ENCODE measurements at regions not wholly inside any gene's neighbourhood (a gene's known extent, or its start where the extent isn't known, plus 50 kb on each side); places are given as distances from the start of the nearest gene placed in this dataset.
A peak's percentile ranks its signal among the peaks of the same experiment; 100 is the strongest.

DNA sequence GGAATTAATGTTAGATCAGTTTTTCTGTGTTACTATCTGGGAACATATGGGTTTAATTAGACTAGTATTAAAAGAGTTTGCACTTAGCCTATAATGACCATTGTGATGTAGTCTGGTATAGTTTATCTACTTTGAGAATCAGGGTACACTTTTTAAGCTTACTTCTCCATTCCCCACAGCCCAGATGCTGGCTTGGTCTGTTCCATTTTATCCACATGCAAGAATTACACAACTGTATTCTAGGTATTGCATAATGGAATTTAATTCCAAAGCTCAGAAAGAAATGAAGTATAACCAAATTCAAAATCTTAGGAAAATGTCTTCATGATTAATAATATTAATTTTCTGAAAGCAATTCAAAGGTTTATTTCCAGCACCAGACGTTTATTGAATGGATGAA, 122.2 kb upstream of the PDGFD start:
- Mint-ChIP-seq H3K9me3 (peaks cover 0 to 1% of the 10 kb centered on the region in 2 donors), H3K36me3 (ENCODE audit: insufficient read depth in 2 of 2) (no peaks in the 10 kb centered on the region), H3K4me1 (ENCODE audit: low read depth) (no peaks in the 10 kb centered on the region), H3K4me3 (no peak overlapping the region), H3K27ac (no peak overlapping the region), H3K27me3 (ENCODE audit: low read depth) (no peaks in the 10 kb centered on the region)
- no peak for ATAC-seq (replicated peaks in 1 of 2)
- no peak for DNase-seq

DNA sequence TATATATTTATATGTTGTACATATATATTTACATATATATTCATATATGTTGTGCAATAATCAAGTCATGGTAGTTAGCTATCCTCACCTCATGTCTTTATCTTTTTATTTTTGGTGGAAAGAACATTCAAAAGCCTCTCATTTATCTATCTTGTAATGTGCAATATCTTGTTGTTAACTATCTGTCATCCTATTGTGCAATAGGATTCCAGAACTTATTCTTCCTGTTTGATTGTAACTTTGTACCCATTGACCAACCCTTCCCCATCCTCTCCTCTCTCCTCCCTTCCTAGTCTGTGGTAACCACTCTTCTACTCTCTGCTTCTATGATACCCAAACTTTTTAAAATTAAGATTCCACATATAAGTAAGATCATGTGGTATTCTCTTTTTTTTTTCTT, 115.6 kb upstream of the PDGFD start:
- DNase-seq (no peak), ATAC-seq (replicated peaks in 1 of 2) (no peak)
- no peak overlapping the region for H3K27ac Mint-ChIP-seq
- no peaks in the 10 kb centered on the region for H3K36me3 Mint-ChIP-seq (ENCODE audit: insufficient read depth in 2 of 2)
- H3K4me3 Mint-ChIP-seq = no peak overlapping the region
- H3K27me3 Mint-ChIP-seq (ENCODE audit: low read depth) = no peaks in the 10 kb centered on the region
- no peaks in the 10 kb centered on the region for H3K4me1 Mint-ChIP-seq (ENCODE audit: low read depth)
- no peaks in the 10 kb centered on the region for H3K9me3 Mint-ChIP-seq

GRCh38 chr11:104275992-104276391, 112.0 kb upstream of the PDGFD start:
- no peak overlapping the region for H3K27ac Mint-ChIP-seq
- no peaks in the 10 kb centered on the region for H3K36me3 Mint-ChIP-seq (ENCODE audit: insufficient read depth in 2 of 2)
- H3K4me3 Mint-ChIP-seq = no peak overlapping the region
- no peak for DNase-seq
- H3K27me3 Mint-ChIP-seq (ENCODE audit: low read depth) = no peaks in the 10 kb centered on the region
- no peaks in the 10 kb centered on the region for H3K4me1 Mint-ChIP-seq (ENCODE audit: low read depth)
- ATAC-seq (replicated peaks in 1 of 2) = no peak
- no peaks in the 10 kb centered on the region for H3K9me3 Mint-ChIP-seq

DNA sequence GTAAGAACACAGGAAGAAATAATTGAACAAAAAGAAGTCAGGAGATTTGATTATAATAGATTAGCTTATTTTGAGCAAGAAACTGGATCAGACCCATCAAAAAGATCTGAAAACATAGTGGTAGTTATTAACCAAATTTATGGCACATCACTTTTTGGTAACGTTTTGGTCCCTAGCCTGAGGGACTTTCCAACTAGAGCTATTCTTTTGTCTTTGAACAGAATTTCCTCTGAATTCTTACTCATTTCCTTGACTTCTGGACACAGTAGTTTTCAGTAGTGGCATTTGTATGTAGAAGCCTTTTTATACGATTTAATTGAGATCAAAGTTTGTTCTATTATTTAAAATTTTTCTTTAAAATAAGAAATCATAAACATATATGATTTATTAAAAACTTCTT, 96.5 kb upstream of the PDGFD start:
- H3K9me3 Mint-ChIP-seq = no peaks in the 10 kb centered on the region
- no peak overlapping the region for H3K4me3 Mint-ChIP-seq
- no peaks in the 10 kb centered on the region for H3K4me1 Mint-ChIP-seq (ENCODE audit: low read depth)
- H3K36me3 Mint-ChIP-seq (ENCODE audit: insufficient read depth in 2 of 2) = no peaks in the 10 kb centered on the region
- no peaks in the 10 kb centered on the region for H3K27me3 Mint-ChIP-seq (ENCODE audit: low read depth)
- ATAC-seq (replicated peaks in 1 of 2) (no peak), DNase-seq (no peak)
- no peak overlapping the region for H3K27ac Mint-ChIP-seq

DNA sequence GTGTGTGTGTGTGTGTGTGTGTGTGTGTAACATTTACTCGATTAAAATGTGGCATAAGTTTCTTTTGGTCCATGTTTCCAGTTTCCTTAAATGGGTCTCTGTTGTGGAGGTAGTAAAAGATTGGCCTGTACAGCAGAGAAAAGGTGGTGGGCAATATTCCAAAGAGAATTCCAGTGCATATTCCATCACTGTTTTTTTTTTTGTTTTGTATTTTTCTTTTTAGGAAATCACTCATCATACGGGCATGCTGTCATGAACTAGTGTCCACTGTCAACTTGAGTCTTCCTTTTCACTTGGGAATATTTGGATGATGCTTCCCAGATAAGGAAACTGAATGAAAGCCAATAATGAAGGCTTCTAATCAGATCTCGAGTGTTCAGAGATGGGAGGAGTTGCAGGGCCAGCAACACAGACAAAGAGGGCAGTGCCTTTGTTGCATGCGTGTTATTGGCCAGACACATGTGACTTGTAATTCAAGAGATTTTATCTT, 95.2 kb upstream of the PDGFD start:
- ATAC-seq (replicated peaks in 1 of 2) = no peak
- Mint-ChIP-seq H3K9me3 (no peaks in the 10 kb centered on the region), H3K4me3 (no peak overlapping the region), H3K36me3 (ENCODE audit: insufficient read depth in 2 of 2) (no peaks in the 10 kb centered on the region), H3K4me1 (ENCODE audit: low read depth) (no peaks in the 10 kb centered on the region), H3K27ac (no peak overlapping the region), H3K27me3 (ENCODE audit: low read depth) (no peaks in the 10 kb centered on the region)
- DNase-seq = no peak

- Mint-ChIP-seq H3K9me3 (no peaks in the 10 kb centered on the region), H3K36me3 (ENCODE audit: insufficient read depth in 2 of 2) (no peaks in the 10 kb centered on the region), H3K4me1 (ENCODE audit: low read depth) (no peaks in the 10 kb centered on the region), H3K27ac (no peak overlapping the region), H3K27me3 (ENCODE audit: low read depth) (no peaks in the 10 kb centered on the region), H3K4me3 (no peak overlapping the region)
- DNase-seq (no peak), ATAC-seq (replicated peaks in 1 of 2) (no peak)
Observed at GRCh38 chr11:104256525-104256924, 92.6 kb upstream of the PDGFD start.

DNA sequence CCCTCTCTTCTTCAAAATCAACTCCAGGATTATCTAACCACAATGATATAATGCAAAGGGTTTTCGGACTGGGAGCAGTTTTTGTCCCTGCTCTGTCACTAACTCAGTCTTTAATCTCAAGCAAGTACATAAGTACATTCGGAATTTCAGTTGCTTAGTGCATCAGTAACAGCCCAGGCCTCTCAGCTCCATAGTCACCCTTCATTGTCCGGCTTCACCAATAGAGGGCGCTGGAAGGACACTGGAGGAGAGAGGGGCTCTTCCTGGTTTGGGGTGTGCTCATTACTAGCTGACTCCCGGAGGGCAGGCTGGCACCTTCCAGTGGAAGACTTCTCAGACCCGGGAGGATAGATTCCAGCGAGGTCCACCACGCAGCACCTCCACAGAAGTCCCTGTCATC, 90.4 kb upstream of the PDGFD start:
- H3K36me3 Mint-ChIP-seq (ENCODE audit: insufficient read depth in 2 of 2) = no peaks in the 10 kb centered on the region
- no peaks in the 10 kb centered on the region for H3K4me1 Mint-ChIP-seq (ENCODE audit: low read depth)
- H3K4me3 Mint-ChIP-seq = no peak overlapping the region
- no peaks in the 10 kb centered on the region for H3K9me3 Mint-ChIP-seq
- DNase-seq (peak; percentile 10 to 31), ATAC-seq (replicated peaks in 1 of 2) (no peak)
- H3K27ac Mint-ChIP-seq = no peak overlapping the region
- H3K27me3 Mint-ChIP-seq (ENCODE audit: low read depth) = no peaks in the 10 kb centered on the region

- no peak overlapping the region for H3K27ac Mint-ChIP-seq
- ATAC-seq (replicated peaks in 1 of 2) (no peak), DNase-seq (no peak)
- H3K27me3 Mint-ChIP-seq (ENCODE audit: low read depth) = no peaks in the 10 kb centered on the region
- H3K4me3 Mint-ChIP-seq = no peak overlapping the region
- no peaks in the 10 kb centered on the region for H3K9me3 Mint-ChIP-seq
- no peaks in the 10 kb centered on the region for H3K4me1 Mint-ChIP-seq (ENCODE audit: low read depth)
- no peaks in the 10 kb centered on the region for H3K36me3 Mint-ChIP-seq (ENCODE audit: insufficient read depth in 2 of 2)
Observed at GRCh38 chr11:104246590-104246989, 82.6 kb upstream of the PDGFD start.

DNA sequence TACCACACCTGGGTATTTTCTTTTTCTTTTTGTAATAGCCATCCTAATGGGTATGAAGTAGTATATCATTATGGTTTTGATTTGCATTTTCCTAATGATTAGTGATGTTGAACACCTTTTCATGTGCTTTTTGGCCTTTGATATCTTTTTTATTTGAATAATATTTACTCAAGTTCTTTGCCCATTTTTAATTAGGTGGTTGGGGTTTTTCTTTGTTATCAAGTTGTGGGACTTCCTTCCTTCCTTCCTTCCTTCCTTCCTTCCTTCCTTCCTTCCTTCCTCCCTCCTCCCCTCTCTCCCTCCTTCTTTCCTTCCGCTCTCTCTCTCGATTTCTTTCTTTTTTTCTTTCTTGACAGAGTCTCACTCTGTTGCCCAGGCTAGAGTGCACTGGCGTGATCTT, 75.0 kb upstream of the PDGFD start:
- no peak for ATAC-seq (replicated peaks in 1 of 2)
- H3K9me3 Mint-ChIP-seq = peaks cover 0 to 1% of the 10 kb centered on the region in 2 donors
- H3K36me3 Mint-ChIP-seq (ENCODE audit: insufficient read depth in 2 of 2) = no peaks in the 10 kb centered on the region
- no peak for DNase-seq
- H3K4me3 Mint-ChIP-seq = no peak overlapping the region
- H3K4me1 Mint-ChIP-seq (ENCODE audit: low read depth) = no peaks in the 10 kb centered on the region
- no peaks in the 10 kb centered on the region for H3K27me3 Mint-ChIP-seq (ENCODE audit: low read depth)
- H3K27ac Mint-ChIP-seq = no peak overlapping the region

GRCh38 chr11:104225047-104225446, 61.1 kb upstream of the PDGFD start:
- no peaks in the 10 kb centered on the region for H3K4me1 Mint-ChIP-seq (ENCODE audit: low read depth)
- H3K4me3 Mint-ChIP-seq = no peak overlapping the region
- H3K36me3 Mint-ChIP-seq (ENCODE audit: insufficient read depth in 2 of 2) = no peaks in the 10 kb centered on the region
- no peak for DNase-seq
- peaks cover 0 to 1% of the 10 kb centered on the region in 2 donors for H3K9me3 Mint-ChIP-seq
- H3K27me3 Mint-ChIP-seq (ENCODE audit: low read depth) = no peaks in the 10 kb centered on the region
- no peak for ATAC-seq (replicated peaks in 1 of 2)
- H3K27ac Mint-ChIP-seq = no peak overlapping the region

DNA sequence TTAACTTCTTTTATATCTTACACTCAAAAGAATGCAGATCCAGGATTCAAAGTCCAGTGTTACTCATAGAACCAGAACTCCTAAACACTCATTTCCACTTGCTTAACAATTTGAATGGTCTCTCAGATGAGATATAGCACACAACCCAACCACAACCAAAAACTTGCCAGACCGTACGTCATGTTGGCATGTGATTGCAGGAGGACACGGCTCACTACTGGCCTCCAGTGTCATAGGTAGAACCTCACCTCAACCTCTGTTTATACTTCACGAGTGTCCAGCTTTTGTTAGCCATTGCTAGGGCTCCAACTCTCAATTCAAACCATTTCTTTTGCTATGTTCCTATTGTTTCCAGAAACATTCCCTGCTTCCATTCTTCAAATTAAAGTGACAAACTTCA, 58.5 kb upstream of the PDGFD start:
- H3K27ac Mint-ChIP-seq = no peak overlapping the region
- H3K36me3 Mint-ChIP-seq (ENCODE audit: insufficient read depth in 2 of 2) = no peaks in the 10 kb centered on the region
- no peak for ATAC-seq (replicated peaks in 1 of 2)

DNA sequence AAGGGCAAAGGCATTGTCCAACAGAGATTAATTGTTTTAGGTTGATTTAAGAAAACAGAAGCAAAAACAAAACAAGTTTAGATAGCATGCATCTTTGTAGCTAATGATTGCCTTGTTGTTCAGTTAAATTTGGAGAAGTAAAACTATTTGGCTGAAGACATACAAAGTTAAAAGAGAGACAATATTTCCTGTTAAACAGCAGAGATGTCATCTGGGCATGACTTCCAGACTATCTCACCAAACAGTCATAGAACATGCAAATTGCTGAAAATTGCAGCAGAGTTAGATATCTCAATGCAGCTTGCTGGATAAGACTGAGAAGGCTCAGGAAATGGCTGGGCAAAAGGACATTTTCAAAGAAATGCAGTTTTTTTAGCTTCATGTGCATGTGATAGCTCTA, 57.5 kb upstream of the PDGFD start:
- no peak for DNase-seq
- Mint-ChIP-seq H3K9me3 (peaks cover 2 to 5% of the 10 kb centered on the region in 2 donors), H3K4me3 (no peak overlapping the region), H3K27ac (no peak overlapping the region), H3K4me1 (ENCODE audit: low read depth) (no peaks in the 10 kb centered on the region), H3K36me3 (ENCODE audit: insufficient read depth in 2 of 2) (no peaks in the 10 kb centered on the region), H3K27me3 (ENCODE audit: low read depth) (no peaks in the 10 kb centered on the region)
- ATAC-seq (replicated peaks in 1 of 2) = no peak

More for the DNA sequence above, 58.5 kb upstream of the PDGFD start:
- Mint-ChIP-seq H3K9me3 (peaks cover 0 to 1% of the 10 kb centered on the region in 2 donors), H3K27me3 (ENCODE audit: low read depth) (no peaks in the 10 kb centered on the region), H3K4me1 (ENCODE audit: low read depth) (no peaks in the 10 kb centered on the region), H3K4me3 (no peak overlapping the region)
- DNase-seq = no peak

GRCh38 chr11:104219096-104219495, 55.1 kb upstream of the PDGFD start:
- ATAC-seq (replicated peaks in 1 of 2) = no peak
- no peaks in the 10 kb centered on the region for H3K27me3 Mint-ChIP-seq (ENCODE audit: low read depth)

DNA sequence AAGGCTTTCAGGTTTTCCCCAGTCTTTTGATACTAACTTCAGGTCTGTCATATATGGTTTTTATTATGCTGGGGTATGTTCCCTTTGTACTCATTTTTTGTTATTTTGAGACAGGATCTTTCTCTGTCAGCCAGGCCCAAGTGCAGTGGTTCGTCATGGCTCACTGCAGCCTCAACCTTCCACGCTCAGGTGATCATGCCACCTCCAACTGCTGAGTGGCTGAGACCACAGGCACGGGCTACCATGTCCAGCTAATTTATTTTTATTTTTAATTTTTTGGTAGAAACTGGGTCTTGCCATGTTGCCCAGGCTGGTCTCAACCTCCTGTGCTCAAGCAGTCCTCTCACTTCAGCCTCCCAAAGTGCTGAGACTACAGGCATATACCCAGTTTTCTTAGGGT, 50.6 kb upstream of the PDGFD start:
- no peak for DNase-seq
- no peaks in the 10 kb centered on the region for H3K27me3 Mint-ChIP-seq (ENCODE audit: low read depth)
- H3K9me3 Mint-ChIP-seq = peaks cover 2 to 15% of the 10 kb centered on the region in 2 donors
- peaks cover 0 to 3% of the 10 kb centered on the region in 2 donors for H3K36me3 Mint-ChIP-seq (ENCODE audit: insufficient read depth in 2 of 2)
- H3K4me3 Mint-ChIP-seq = no peak overlapping the region
- no peak overlapping the region for H3K27ac Mint-ChIP-seq
- no peaks in the 10 kb centered on the region for H3K4me1 Mint-ChIP-seq (ENCODE audit: low read depth)
- ATAC-seq (replicated peaks in 1 of 2) = no peak

More at GRCh38 chr11:104219096-104219495, 55.1 kb upstream of the PDGFD start:
- no peak for DNase-seq
- no peak overlapping the region for H3K4me3 Mint-ChIP-seq
- H3K9me3 Mint-ChIP-seq = peaks cover 2 to 8% of the 10 kb centered on the region in 2 donors
- H3K36me3 Mint-ChIP-seq (ENCODE audit: insufficient read depth in 2 of 2) = no peaks in the 10 kb centered on the region
- no peak overlapping the region for H3K27ac Mint-ChIP-seq
- H3K4me1 Mint-ChIP-seq (ENCODE audit: low read depth) = no peaks in the 10 kb centered on the region
